ENCODE measurements at regions not wholly inside any gene's neighbourhood (a gene's known extent, or its start where the extent isn't known, plus 50 kb on each side); places are given as distances from the start of the nearest gene placed in this dataset.

DNA sequence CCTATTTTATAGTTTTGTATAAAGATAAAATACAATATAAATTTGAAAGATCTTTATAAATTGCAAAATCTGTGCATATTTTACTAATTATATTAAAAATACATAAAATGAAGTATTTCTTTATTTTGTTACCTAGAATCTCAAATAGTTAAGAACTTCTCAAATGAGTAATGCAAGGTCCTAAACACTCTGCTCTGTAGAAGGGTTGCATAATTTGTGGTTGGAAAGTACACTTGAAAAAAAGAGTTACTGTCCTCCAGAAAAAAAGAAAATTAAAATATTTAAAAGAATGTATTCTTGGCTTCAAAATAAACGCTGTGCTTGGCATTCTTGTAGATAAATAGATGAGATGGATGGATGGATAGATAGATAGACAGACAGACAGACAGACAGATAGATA lies 428.8 kb upstream of the CDH6 start:
- TF ChIP-seq, protein P1, sequence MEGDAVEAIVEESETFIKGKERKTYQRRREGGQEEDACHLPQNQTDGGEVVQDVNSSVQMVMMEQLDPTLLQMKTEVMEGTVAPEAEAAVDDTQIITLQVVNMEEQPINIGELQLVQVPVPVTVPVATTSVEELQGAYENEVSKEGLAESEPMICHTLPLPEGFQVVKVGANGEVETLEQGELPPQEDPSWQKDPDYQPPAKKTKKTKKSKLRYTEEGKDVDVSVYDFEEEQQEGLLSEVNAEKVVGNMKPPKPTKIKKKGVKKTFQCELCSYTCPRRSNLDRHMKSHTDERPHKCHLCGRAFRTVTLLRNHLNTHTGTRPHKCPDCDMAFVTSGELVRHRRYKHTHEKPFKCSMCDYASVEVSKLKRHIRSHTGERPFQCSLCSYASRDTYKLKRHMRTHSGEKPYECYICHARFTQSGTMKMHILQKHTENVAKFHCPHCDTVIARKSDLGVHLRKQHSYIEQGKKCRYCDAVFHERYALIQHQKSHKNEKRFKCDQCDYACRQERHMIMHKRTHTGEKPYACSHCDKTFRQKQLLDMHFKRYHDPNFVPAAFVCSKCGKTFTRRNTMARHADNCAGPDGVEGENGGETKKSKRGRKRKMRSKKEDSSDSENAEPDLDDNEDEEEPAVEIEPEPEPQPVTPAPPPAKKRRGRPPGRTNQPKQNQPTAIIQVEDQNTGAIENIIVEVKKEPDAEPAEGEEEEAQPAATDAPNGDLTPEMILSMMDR (IDR thresholded peaks at IDR 0.05; ENCODE audit: control insufficient read depth, insufficient read depth, low read depth, low read length, missing control alignments), result no peak
- H3K4me3 ChIP-seq (ENCODE audit: control insufficient read depth, low read depth, low read length), result no peak overlapping the region
- DNase-seq (ENCODE audit: low read depth), result no peak

- TF ChIP-seq, protein P1 (IDR thresholded peaks at IDR 0.05; ENCODE audit: control insufficient read depth, insufficient read depth, low read depth, low read length, missing control alignments), result no peak
- no peak for DNase-seq (ENCODE audit: low read depth)
Measured at GRCh38 chr5:30759731-30760130, 433.8 kb upstream of the CDH6 start.

DNA sequence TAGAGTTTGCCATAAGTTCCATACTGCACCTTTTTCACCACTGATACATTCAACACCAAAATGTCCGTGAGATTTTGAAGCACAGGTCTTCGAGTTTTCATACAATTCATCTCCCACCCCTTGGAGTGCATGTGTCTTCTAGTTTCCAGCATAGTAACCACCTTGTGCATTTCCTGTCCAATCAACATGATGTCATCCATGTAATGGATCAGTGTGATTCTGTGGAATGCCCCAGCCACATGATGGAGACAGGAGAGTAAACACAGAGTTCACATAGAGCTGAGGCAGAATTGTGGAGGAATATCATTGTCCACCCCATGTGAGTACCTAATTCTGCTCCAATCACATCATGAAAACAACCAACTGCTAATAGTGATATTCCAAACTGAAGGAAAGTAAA lies 441.5 kb upstream of the CDH6 start:
- DNase-seq (ENCODE audit: low read depth), result no peak
- no peak overlapping the region for H3K4me3 ChIP-seq (ENCODE audit: control insufficient read depth, low read depth, low read length)
- TF ChIP-seq, protein P1 (IDR thresholded peaks at IDR 0.05; ENCODE audit: control insufficient read depth, insufficient read depth, low read depth, low read length, missing control alignments), result no peak

More at GRCh38 chr5:30759731-30760130, 433.8 kb upstream of the CDH6 start:
- H3K4me3 ChIP-seq (ENCODE audit: control insufficient read depth, low read depth, low read length), result no peak overlapping the region

DNA sequence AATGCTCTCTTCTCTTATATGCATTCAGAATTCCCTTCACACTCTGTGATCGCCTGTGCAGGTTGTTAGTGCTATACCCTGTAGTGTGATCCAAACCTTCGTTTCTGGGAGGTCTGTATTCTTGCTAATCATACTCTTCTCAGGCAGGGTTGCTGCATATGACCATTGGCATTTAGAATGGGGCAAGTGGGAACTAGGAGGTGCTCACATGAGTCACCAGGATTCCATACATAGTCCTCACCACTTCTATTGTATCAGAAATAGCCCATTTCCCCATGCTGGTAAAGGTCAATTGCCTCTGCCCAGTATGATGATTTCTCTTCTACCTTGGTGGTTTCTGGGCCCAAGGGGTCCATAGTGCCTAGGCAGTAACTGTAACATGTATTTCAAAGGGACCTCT lies 443.5 kb upstream of the CDH6 start:
- no peak overlapping the region for H3K4me3 ChIP-seq (ENCODE audit: control insufficient read depth, low read depth, low read length)
- TF ChIP-seq, protein P1 (IDR thresholded peaks at IDR 0.05; ENCODE audit: control insufficient read depth, insufficient read depth, low read depth, low read length, missing control alignments), result no peak
- DNase-seq (ENCODE audit: low read depth), result no peak

DNA sequence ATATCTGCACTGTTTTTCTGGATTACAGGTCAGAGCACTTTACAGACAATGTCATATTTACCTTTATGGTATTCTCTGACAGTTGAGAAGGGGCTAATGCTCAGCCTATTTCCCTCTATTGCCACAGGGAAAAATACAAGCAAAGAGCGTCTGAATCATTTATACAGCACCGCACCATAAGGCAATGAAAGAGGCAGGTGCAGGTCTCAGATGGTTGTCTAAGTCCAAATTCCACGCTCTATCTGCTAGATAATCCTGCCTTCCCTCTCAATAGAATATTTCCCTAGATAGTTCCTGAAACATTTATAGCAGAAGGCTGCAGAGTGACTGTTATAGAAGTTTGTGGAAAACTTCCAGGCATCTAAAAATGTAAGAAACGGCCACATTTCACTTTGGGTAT lies 446.1 kb upstream of the CDH6 start:
- DNase-seq (ENCODE audit: low read depth), result no peak
- TF ChIP-seq, protein P1 (IDR thresholded peaks at IDR 0.05; ENCODE audit: control insufficient read depth, insufficient read depth, low read depth, low read length, missing control alignments), result no peak
- H3K4me3 ChIP-seq (ENCODE audit: control insufficient read depth, low read depth, low read length), result no peak overlapping the region

GRCh38 chr5:30736669-30737068 lies 456.8 kb upstream of the CDH6 start:
- no peak overlapping the region for H3K4me3 ChIP-seq (ENCODE audit: control insufficient read depth, low read depth, low read length)
- no peak for DNase-seq (ENCODE audit: low read depth)
- TF ChIP-seq, protein P1 (IDR thresholded peaks at IDR 0.05; ENCODE audit: control insufficient read depth, insufficient read depth, low read depth, low read length, missing control alignments), result no peak

GRCh38 chr5:30734118-30734517 lies 459.4 kb upstream of the CDH6 start:
- H3K4me3 ChIP-seq (ENCODE audit: control insufficient read depth, low read depth, low read length), result no peak overlapping the region
- no peak for DNase-seq (ENCODE audit: low read depth)
- TF ChIP-seq, protein P1 (IDR thresholded peaks at IDR 0.05; ENCODE audit: control insufficient read depth, insufficient read depth, low read depth, low read length, missing control alignments), result no peak

Data from AG09309 (cell line).